Gastrocnemius medialis (tissue), 4 donors: ENCODE measurements at regions not wholly inside any gene's neighbourhood (a gene's known extent, or its start where the extent isn't known, plus 50 kb on each side); places are given as distances from the start of the nearest gene placed in this dataset.
"Not testable (repeated sequence)": the region's sequence is repeated elsewhere in the genome, so short reads cannot be mapped to it uniquely, and the experiment has no call there.

ENCODE experiments used
- ATAC-seq, 2 donors: fragments of 150-250 bp; one replicate each; pipeline ENCODE4 v1.9.1; 2016
- DNase-seq, 2 donors: peaks; one replicate each; pipeline ENCODE4 v3.0.0-alpha.2; 2019
- H3K27ac ChIP-seq, 4 donors: fragments of 200-600 bp; sonication (generic); 1 replicate in 1 of 4; 2 replicates in 3 of 4; pipeline ENCODE4 v1.5.1; 2016 to 2018; ENCODE audit warnings: mild to moderate bottlenecking in 2 of 4, moderate library complexity in 1 of 4
- H3K27me3 ChIP-seq, 3 donors: fragments of 200-600 bp; sonication (generic) in 2 of 3; 1 replicate in 1 of 3; 2 replicates in 2 of 3; pipeline versions ENCODE4 v1.5.1 to v1.6.0; 2016 to 2019; ENCODE audit warnings: mild to moderate bottlenecking in 1 of 3, moderate library complexity in 1 of 3
- H3K36me3 ChIP-seq, 2 donors: fragments of 200-600 bp; sonication (generic) in 1 of 2; one replicate each; pipeline ENCODE4 v1.5.1; 2017 to 2018
- H3K4me1 ChIP-seq, 2 donors: fragments of 200-600 bp; sonication (generic) in 1 of 2; one replicate each; pipeline ENCODE4 v1.5.1; 2016 to 2017; ENCODE audit warnings: mild to moderate bottlenecking in 2 of 2
- H3K4me3 ChIP-seq, 4 donors: fragments of 200-600 bp; sonication (generic) in 3 of 4; 1 replicate in 1 of 4; 2 replicates in 3 of 4; pipeline ENCODE4 v1.5.1; 2016 to 2019; ENCODE audit warnings: mild to moderate bottlenecking in 2 of 4
- H3K9me3 ChIP-seq, 3 donors: fragments of 200-600 bp; sonication (generic) in 2 of 3; 1 replicate in 1 of 3; 2 replicates in 2 of 3; pipeline ENCODE4 v1.5.1; 2016 to 2019
- POLR2A ChIP-seq, 2 donors: fragments of 450-650 bp; IDR thresholded peaks; one replicate each; pipeline ENCODE4 v1.6.1; 2017; ENCODE audit warnings: antibody characterized with exemption in 2 of 2, mild to moderate bottlenecking in 2 of 2, moderate library complexity in 2 of 2
- in situ Hi-C, 4 donors: fragments of 200-750 bp; cut with MboI; loops; one replicate each; pipeline versions ENCODE4 v1.15.0 to v1.8.0; 2017; ENCODE audit warnings: low sequenced_read_pairs in 4 of 4
- intact Hi-C: fragments of 100-400 bp; cut with DNase I; formaldehyde crosslinking; loops from one replicate; pipeline ENCODE4 v1.15.1; 2023; ENCODE audit warnings: low total_unique reads
- TF ChIP-seq, protein P1 (sequence below), 5 experiments: fragments of 450-650 bp in 3 of 5; fragments of 200-600 bp in 2 of 5; sonication (generic) in 2 of 5; IDR thresholded peaks in 4 of 5; conservative IDR thresholded peaks in 1 of 5; 1 replicate in 4 of 5; 2 replicates in 1 of 5; pipeline ENCODE4 v1.5.1; 2016 to 2019; ENCODE audit warnings: antibody characterized with exemption in 5 of 5, mild to moderate bottlenecking in 3 of 5, moderate library complexity in 3 of 5

DNA sequence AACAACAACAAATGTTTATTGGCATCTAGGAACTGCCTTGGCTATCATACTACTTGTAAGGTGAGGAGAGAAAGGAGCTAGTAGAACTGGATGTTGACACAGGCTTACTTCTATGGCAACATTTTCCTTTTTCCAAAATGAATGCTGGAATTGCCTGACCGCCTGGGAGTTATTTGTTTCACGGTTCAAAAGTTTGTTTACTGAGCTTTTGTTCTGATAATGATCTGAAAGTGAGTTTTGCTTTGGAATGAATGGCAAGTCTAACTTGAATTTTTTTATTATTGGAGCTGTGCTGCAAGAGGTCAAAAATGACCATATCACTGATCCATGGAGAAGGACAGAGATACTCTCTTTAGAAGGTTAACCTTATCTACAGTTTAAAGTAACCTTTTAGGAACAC is 183.5 kb upstream of the CAND1 start:
- TF ChIP-seq, protein P1, sequence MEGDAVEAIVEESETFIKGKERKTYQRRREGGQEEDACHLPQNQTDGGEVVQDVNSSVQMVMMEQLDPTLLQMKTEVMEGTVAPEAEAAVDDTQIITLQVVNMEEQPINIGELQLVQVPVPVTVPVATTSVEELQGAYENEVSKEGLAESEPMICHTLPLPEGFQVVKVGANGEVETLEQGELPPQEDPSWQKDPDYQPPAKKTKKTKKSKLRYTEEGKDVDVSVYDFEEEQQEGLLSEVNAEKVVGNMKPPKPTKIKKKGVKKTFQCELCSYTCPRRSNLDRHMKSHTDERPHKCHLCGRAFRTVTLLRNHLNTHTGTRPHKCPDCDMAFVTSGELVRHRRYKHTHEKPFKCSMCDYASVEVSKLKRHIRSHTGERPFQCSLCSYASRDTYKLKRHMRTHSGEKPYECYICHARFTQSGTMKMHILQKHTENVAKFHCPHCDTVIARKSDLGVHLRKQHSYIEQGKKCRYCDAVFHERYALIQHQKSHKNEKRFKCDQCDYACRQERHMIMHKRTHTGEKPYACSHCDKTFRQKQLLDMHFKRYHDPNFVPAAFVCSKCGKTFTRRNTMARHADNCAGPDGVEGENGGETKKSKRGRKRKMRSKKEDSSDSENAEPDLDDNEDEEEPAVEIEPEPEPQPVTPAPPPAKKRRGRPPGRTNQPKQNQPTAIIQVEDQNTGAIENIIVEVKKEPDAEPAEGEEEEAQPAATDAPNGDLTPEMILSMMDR (IDR thresholded peaks at IDR 0.05 in 4 of 5, conservative IDR thresholded peaks at IDR 0.05 in 1 of 5) = no peak
- no peak for TF ChIP-seq POLR2A (IDR thresholded peaks at IDR 0.05)
- Histone ChIP-seq H3K9me3 (no peaks in the 10 kb centered on the region), H3K27me3 (peaks cover 0 to 8% (median 0%) of the 10 kb centered on the region in 3 donors), H3K4me1 (no peaks in the 10 kb centered on the region), H3K36me3 (no peaks in the 10 kb centered on the region), H3K27ac (no peak overlapping the region), H3K4me3 (no peak overlapping the region)
- DNase-seq = no peak
- in situ Hi-C loops = no loop called here
- ATAC-seq = no peak
- intact Hi-C loops = no loop called here

DNA sequence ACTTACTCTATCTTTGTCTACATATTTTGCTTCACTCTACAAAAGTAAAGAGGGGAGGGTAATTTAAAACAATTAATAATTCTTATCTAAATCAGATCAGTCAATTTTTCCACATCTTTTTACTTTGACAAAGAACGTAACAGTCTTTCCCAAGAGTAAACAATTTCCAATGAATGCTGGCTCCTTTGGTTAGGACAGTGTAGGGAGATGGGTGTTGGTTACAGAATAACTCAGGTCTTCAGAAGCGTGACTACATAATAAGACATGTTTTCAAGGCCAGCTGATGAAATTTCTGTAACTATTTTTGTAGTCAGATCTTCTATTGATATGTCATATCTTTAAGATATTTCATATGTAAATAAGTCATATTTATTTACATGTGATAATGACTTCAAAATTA is 183.0 kb upstream of the CAND1 start:
- no peaks in the 10 kb centered on the region for H3K4me1 ChIP-seq
- H3K27ac ChIP-seq = no peak overlapping the region
- intact Hi-C loops (no loop called here), in situ Hi-C loops (no loop called here)
- no peaks in the 10 kb centered on the region for H3K9me3 ChIP-seq
- H3K36me3 ChIP-seq = no peaks in the 10 kb centered on the region
- TF ChIP-seq POLR2A (IDR thresholded peaks at IDR 0.05) = no peak
- TF ChIP-seq, protein P1 (IDR thresholded peaks at IDR 0.05 in 4 of 5, conservative IDR thresholded peaks at IDR 0.05 in 1 of 5) = no peak
- no peak for ATAC-seq
- H3K27me3 ChIP-seq = peaks cover 0 to 8% (median 0%) of the 10 kb centered on the region in 3 donors
- DNase-seq = no peak
- H3K4me3 ChIP-seq = no peak overlapping the region

DNA sequence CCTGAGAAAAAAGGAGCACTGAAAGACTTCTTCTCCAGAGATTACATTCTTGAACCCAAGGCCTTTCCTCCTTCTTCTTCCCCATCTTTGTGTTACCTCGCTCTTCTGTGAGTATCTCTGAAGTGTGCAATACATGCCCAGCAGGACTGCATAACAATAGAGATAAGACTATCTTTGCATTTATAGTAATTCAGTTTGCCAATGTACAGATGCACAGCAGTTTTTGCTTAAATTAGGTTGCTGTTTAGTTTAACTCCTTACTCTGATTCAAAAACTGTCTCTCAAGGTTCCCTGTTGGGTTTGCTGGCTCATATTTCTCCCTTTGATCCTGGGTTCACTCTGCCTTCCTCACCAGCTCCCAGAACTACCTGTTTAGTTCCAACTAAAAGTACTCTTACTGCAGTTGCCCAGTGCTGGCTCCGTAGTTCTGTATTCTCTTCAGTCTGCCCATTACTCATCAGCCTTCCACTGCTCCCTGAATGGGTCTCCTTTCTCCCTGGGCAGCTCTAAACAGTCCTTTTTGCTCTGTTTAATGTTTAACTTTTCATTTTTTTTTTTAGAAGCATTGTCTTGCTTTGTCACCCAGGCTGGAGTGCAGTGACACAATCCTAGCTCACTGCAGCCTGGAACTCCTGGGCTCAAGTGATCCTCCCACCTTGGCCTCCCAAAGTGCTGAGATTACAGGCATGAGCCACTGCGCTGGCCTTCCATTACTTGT is 180.6 kb upstream of the CAND1 start:
- no peak for TF ChIP-seq POLR2A (IDR thresholded peaks at IDR 0.05)
- TF ChIP-seq, protein P1 (IDR thresholded peaks at IDR 0.05 in 4 of 5, conservative IDR thresholded peaks at IDR 0.05 in 1 of 5) = no peak
- H3K27me3 ChIP-seq = peaks cover 0 to 6% (median 0%) of the 10 kb centered on the region in 3 donors
- in situ Hi-C loops = no loop called here
- no peak for DNase-seq
- no peaks in the 10 kb centered on the region for H3K36me3 ChIP-seq
- ATAC-seq = no peak
- no peak overlapping the region for H3K4me3 ChIP-seq
- no peaks in the 10 kb centered on the region for H3K9me3 ChIP-seq
- H3K4me1 ChIP-seq = no peaks in the 10 kb centered on the region
- intact Hi-C loops = no loop called here
- H3K27ac ChIP-seq = no peak overlapping the region

DNA sequence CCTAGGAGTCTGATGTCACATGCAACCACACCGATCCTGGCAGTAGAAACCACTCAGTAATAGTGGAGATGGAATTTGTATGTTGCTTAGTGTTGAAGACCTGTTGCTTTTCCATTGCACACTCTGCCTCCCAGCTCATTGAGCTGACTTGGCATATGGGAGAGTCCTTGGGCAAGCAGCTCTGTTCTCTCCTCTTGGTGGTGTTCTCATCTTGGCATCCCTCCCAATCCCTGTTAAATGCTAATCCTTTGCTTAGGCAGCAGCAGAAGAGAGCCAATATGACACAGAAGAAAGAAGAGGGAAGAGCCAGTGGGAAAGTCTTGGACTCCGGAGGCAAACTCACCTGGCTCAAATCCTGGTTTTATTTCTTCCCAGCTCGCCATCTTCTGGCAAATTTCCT is 178.0 kb upstream of the CAND1 start:
- no peak for ATAC-seq
- TF ChIP-seq, protein P1 (IDR thresholded peaks at IDR 0.05 in 4 of 5, conservative IDR thresholded peaks at IDR 0.05 in 1 of 5) = no peak
- TF ChIP-seq POLR2A (IDR thresholded peaks at IDR 0.05) = no peak
- no peaks in the 10 kb centered on the region for H3K27me3 ChIP-seq
- H3K27ac ChIP-seq = no peak overlapping the region
- intact Hi-C loops (no loop called here), in situ Hi-C loops (no loop called here)
- no peaks in the 10 kb centered on the region for H3K4me1 ChIP-seq
- DNase-seq = no peak
- H3K36me3 ChIP-seq = no peaks in the 10 kb centered on the region
- no peaks in the 10 kb centered on the region for H3K9me3 ChIP-seq
- no peak overlapping the region for H3K4me3 ChIP-seq

DNA sequence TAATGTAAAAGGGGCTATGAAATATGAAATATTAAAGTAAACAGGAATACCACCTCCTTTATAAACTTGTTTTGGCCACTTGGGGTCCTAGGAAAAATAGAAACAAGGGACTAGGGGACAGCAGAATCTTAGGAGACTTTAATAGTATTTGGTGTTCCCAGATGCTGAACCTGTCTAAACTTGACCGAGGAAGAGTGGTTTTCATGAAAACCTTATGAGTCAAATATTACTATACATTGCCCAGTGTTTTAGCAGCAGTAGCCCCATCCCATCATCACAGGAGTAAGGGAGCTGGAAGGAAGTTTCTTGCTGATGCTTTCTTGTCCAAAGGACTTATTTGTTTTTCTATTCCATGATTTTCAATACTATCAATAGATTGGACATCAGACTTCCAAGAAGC is 177.5 kb upstream of the CAND1 start:
- H3K27me3 ChIP-seq = no peaks in the 10 kb centered on the region
- in situ Hi-C loops (no loop called here), intact Hi-C loops (no loop called here)
- DNase-seq (no peak), ATAC-seq (no peak)
- no peaks in the 10 kb centered on the region for H3K36me3 ChIP-seq
- TF ChIP-seq, protein P1 (IDR thresholded peaks at IDR 0.05 in 4 of 5, conservative IDR thresholded peaks at IDR 0.05 in 1 of 5) = no peak
- TF ChIP-seq POLR2A (IDR thresholded peaks at IDR 0.05) = no peak
- no peak overlapping the region for H3K27ac ChIP-seq
- H3K4me1 ChIP-seq = no peaks in the 10 kb centered on the region
- no peaks in the 10 kb centered on the region for H3K9me3 ChIP-seq
- H3K4me3 ChIP-seq = no peak overlapping the region

DNA sequence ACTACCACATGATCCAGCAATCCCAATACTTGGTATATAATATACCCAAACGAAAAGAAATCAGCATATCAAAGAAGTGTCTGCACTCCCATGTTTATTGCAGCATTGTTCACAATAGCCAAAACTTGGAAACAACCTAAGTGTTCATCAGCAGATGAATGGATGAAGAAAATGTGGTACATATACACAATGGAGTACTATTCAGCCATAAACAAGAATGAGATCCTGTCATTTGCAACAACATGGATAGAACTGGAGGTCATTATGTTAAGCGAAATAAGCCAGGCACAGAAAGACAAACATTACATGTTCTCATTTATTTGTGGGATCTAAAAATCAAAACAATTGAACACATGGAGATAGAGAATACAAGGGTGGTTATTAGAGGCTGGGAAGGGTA is 176.2 kb upstream of the CAND1 start:
- in situ Hi-C loops, H3K4me1 ChIP-seq, H3K9me3 ChIP-seq, H3K4me3 ChIP-seq, ATAC-seq, intact Hi-C loops, DNase-seq, H3K36me3 ChIP-seq, H3K27ac ChIP-seq, H3K27me3 ChIP-seq: not testable (repeated sequence)
